Right lobe of liver (tissue), 6 donors: ENCODE measurements at regions not wholly inside any gene's neighbourhood (a gene's known extent, or its start where the extent isn't known, plus 50 kb on each side); places are given as distances from the start of the nearest gene placed in this dataset.

Source experiments
- ATAC-seq, 4 donors: fragments of 200-7000 bp; cut with Tn5 transposase; one replicate each; pipeline ENCODE4 v1.9.1; 2020; ENCODE audit warnings: mild to moderate bottlenecking in 4 of 4, moderate library complexity in 4 of 4
- DNase-seq, 3 donors: peaks; one replicate each; pipeline ENCODE4 v3.0.0-alpha.2; 2020
- H3K27ac ChIP-seq, 3 donors: fragments of 200-600 bp; one replicate each; pipeline ENCODE4 v1.8.0; 2022
- H3K27me3 ChIP-seq, 2 donors: fragments of 200-600 bp; one replicate each; pipeline ENCODE4 v1.8.0; 2022
- H3K36me3 ChIP-seq, 4 donors: fragments of 200-600 bp; sonication (generic) in 1 of 4; one replicate each; pipeline versions ENCODE4 v1.5.1 to v1.8.0; 2017 to 2022; ENCODE audit warnings: control low read depth in 1 of 4
- H3K4me1 ChIP-seq, 4 donors: fragments of 200-600 bp; sonication (generic) in 1 of 4; one replicate each; pipeline versions ENCODE4 v1.5.1 to v1.8.0; 2017 to 2022; ENCODE audit warnings: control low read depth in 1 of 4
- H3K4me3 ChIP-seq, 3 donors: fragments of 200-600 bp; one replicate each; pipeline ENCODE4 v1.8.0; 2022
- H3K9me3 ChIP-seq, 4 donors: fragments of 200-600 bp; sonication (generic) in 1 of 4; one replicate each; pipeline versions ENCODE4 v1.5.1 to v1.8.0; 2017 to 2022; ENCODE audit warnings: control low read depth in 1 of 4
- POLR2A ChIP-seq: fragments of 450-650 bp; IDR thresholded peaks from one replicate; pipeline ENCODE4 v1.6.1; 2017; ENCODE audit warnings: antibody characterized with exemption, mild to moderate bottlenecking
- WGBS: methylation state at CpG from one replicate; pipeline ENCODE4 v1.1.6; 2018; ENCODE audit warnings: low coverage, low lambda C conversion rate; ENCODE audit not compliant: insufficient coverage; ENCODE audit errors: missing lambda C conversion rate; 5-methylcytosine and 5-hydroxymethylcytosine counted together
- intact Hi-C, 2 donors: fragments of 100-400 bp; cut with DNase I; formaldehyde crosslinking; loops; one replicate each; pipeline versions ENCODE4 v1.11.2 to v1.14.1; 2022
- TF ChIP-seq, protein P1 (sequence below), 4 donors: fragments of 200-600 bp in 3 of 4; fragments of 450-650 bp in 1 of 4; IDR thresholded peaks; one replicate each; pipeline versions ENCODE4 v1.5.1 to v1.8.0; 2016 to 2022; ENCODE audit warnings: antibody characterized with exemption in 4 of 4, mild to moderate bottlenecking in 2 of 4
- donor health status: DM: no; HTN: yes; CAD: no.
- donor health status: DM: no; HTN: no; CAD: no.
- donor health status: DM: no; HTN: no; CAD: no.
- donor health status: DM: no; HTN: yes; CAD: no.
- donor health status: DM: no; HTN: yes; CAD: no.

DNA sequence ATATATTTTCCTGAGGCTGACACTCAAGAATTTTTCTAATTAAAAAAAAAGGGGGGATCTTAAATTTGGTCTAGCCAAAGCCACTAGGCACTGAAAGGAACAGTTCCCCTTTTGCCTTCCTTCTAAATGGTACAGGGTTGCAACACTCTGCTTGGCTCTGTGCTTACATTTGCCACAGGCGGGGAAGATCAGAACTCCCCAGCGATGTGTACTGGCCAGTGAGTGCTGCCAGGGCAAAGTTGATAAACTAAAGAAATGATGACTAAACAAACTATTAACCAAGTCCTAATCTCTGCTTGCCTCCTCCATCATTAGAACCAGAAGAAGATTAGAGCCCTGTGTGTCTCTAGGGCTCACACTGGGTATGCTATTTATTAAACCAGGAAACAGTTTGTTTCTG, 75.3 kb upstream of the SCEL start:
- Histone ChIP-seq H3K4me3 (no peak overlapping the region), H3K27ac (no peak overlapping the region), H3K4me1 (peaks cover 0 to 12% (median 0%) of the 10 kb centered on the region in 4 donors), H3K36me3 (no peaks in the 10 kb centered on the region), H3K27me3 (no peaks in the 10 kb centered on the region), H3K9me3 (no peaks in the 10 kb centered on the region)
- intact Hi-C loops, result no loop called here
- ATAC-seq (peak; percentile 99 to 100 (median 100)), DNase-seq (peak; percentile 64 to 88 (median 76))
- TF ChIP-seq, protein P1, sequence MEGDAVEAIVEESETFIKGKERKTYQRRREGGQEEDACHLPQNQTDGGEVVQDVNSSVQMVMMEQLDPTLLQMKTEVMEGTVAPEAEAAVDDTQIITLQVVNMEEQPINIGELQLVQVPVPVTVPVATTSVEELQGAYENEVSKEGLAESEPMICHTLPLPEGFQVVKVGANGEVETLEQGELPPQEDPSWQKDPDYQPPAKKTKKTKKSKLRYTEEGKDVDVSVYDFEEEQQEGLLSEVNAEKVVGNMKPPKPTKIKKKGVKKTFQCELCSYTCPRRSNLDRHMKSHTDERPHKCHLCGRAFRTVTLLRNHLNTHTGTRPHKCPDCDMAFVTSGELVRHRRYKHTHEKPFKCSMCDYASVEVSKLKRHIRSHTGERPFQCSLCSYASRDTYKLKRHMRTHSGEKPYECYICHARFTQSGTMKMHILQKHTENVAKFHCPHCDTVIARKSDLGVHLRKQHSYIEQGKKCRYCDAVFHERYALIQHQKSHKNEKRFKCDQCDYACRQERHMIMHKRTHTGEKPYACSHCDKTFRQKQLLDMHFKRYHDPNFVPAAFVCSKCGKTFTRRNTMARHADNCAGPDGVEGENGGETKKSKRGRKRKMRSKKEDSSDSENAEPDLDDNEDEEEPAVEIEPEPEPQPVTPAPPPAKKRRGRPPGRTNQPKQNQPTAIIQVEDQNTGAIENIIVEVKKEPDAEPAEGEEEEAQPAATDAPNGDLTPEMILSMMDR (IDR thresholded peaks at IDR 0.05), result no peak
- TF ChIP-seq POLR2A, result no peak
- WGBS, result 17% methylated on average over 2 of the region's 2 CpGs

DNA sequence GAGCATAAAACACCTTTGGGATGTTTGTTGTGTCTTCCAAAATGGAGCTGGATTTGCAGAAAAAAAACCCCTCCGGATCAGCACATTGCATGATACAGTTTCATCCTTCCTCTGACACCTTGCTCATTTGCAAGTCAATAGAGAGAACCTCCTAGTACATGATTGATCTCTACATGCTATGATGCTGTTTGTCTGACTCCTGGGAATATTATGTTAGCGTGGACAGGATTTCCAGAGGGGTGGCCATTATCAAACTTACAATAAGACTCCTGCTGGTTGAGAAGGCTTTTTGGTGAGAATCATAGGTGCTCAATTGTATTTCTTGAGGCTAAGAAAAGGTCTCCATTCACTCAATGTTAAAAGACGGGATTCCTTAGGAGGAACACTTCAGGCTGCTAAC, 75.9 kb upstream of the SCEL start:
- intact Hi-C loops, result no loop called here
- Histone ChIP-seq H3K27ac (no peak overlapping the region), H3K4me1 (peaks cover 0 to 12% (median 0%) of the 10 kb centered on the region in 4 donors), H3K36me3 (no peaks in the 10 kb centered on the region), H3K27me3 (no peaks in the 10 kb centered on the region), H3K9me3 (no peaks in the 10 kb centered on the region), H3K4me3 (no peak overlapping the region)
- WGBS, result 67% methylated on average over 3 of the region's 3 CpGs
- ATAC-seq (no peak), DNase-seq (no peak)
- TF ChIP-seq, protein P1 (IDR thresholded peaks at IDR 0.05), result no peak
- no peak for TF ChIP-seq POLR2A

DNA sequence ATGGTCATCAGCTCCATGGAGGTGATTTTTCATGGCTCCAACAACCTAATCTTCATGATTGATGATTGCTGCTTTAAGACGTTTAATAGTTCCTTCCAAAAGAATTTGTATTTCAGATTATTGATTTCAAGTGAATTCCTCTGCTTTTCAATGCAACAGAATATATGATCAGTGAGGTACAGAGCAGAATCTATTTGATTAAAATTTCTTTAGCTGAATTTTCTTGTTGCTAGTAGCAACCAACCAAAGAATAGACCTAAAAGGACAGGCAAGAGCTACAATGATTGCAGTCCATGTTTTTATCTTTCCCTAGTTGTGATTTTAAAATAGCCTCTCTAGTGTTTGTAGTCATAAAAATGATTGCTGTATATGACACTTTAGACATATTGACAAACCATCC, 76.8 kb upstream of the SCEL start:
- H3K9me3 ChIP-seq, result no peaks in the 10 kb centered on the region
- H3K36me3 ChIP-seq, result no peaks in the 10 kb centered on the region
- WGBS, result 37% methylated on average over 1 of the region's 1 CpG
- ATAC-seq (no peak), DNase-seq (no peak)
- H3K27ac ChIP-seq, result no peak overlapping the region
- no peak overlapping the region for H3K4me3 ChIP-seq
- TF ChIP-seq, protein P1 (IDR thresholded peaks at IDR 0.05), result no peak
- H3K4me1 ChIP-seq, result peaks cover 0 to 12% (median 0%) of the 10 kb centered on the region in 4 donors
- intact Hi-C loops, result no loop called here
- no peaks in the 10 kb centered on the region for H3K27me3 ChIP-seq

DNA sequence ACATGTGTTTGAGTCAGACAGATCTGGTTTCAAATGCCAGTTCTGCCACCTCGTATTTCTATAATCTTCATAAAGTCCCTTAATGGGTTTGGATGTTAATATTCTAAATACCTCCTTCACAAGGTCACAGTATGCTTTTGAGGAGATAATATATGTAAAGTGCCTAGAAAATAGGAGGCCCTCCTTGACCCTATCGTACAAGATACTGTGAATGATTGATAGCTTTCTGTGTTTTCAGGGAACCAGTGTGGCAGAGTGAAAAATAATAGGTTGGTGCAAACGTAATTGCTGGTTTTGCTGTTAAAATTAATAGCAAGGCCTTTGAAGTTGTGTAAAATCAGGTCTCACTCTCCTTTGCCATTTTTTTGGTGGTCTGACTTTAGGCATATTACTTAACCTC, 77.5 kb upstream of the SCEL start:
- Histone ChIP-seq H3K4me1 (peaks cover 0 to 12% (median 0%) of the 10 kb centered on the region in 4 donors), H3K27me3 (no peaks in the 10 kb centered on the region), H3K9me3 (no peaks in the 10 kb centered on the region), H3K36me3 (no peaks in the 10 kb centered on the region), H3K27ac (no peak overlapping the region), H3K4me3 (no peak overlapping the region)
- 63% methylated on average over 3 of the region's 3 CpGs for WGBS
- TF ChIP-seq POLR2A, result no peak
- TF ChIP-seq, protein P1 (IDR thresholded peaks at IDR 0.05), result no peak
- ATAC-seq (no peak), DNase-seq (no peak)
- intact Hi-C loops, result no loop called here

DNA sequence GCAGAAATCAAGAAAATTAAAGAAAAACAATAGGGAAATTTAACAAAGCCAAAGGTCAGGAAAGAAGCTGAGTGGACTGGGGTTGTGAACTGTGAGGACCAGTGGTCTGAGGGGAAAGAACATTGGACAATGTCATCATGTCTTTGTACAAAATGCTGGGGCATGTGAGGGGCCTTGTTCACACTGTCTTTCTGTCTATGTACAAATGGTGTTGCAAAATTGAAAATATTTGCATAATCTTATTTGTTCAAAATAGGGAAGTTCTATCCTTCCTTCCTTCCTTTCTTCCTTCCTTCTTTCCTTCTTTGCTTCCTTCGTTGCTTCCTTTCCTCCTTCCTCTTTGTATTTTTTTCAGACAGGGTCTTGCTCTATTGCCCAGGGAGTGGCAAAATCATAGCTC, 79.2 kb upstream of the SCEL start:
- TF ChIP-seq POLR2A, result no peak
- TF ChIP-seq, protein P1 (IDR thresholded peaks at IDR 0.05), result no peak
- WGBS, result 0% methylated on average over 1 of the region's 1 CpG
- Histone ChIP-seq H3K27me3 (no peaks in the 10 kb centered on the region), H3K4me1 (peaks cover 0 to 12% (median 0%) of the 10 kb centered on the region in 4 donors), H3K36me3 (no peaks in the 10 kb centered on the region), H3K9me3 (no peaks in the 10 kb centered on the region), H3K4me3 (no peak overlapping the region), H3K27ac (no peak overlapping the region)
- DNase-seq, result no peak
- intact Hi-C loops, result no loop called here
- ATAC-seq, result no peak
